ENCODE measurements at regions not wholly inside any gene's neighbourhood (a gene's known extent, or its start where the extent isn't known, plus 50 kb on each side); places are given as distances from the start of the nearest gene placed in this dataset.
A peak's percentile ranks its signal among the peaks of the same experiment; 100 is the strongest.
"Not testable (repeated sequence)": the region's sequence is repeated elsewhere in the genome, so short reads cannot be mapped to it uniquely, and the experiment has no call there.

DNA sequence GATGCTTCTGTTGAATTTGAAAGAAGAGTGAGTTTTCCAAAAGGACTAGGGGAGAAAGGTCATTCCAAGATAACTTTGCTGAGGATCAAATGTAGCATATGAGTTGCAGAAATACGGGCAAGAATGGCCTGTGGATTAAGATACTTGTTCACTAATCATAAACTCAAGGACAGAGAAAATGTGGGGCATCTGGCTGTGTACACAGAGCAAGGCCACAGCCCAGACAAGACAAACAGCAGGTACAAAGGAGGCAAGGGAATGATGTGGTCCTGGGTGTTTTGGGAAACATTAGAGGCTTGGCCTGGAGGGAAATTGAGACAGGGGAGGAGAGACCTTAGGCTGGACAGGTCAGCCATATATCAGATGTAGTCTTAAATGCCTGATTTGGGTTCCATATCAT is 254.8 kb downstream of the TTC32 start:
- DNase-seq (ENCODE audit: extremely low read depth in 1 of 11, low read depth in 9 of 11, low spot score in 4 of 11), result no peak

DNA sequence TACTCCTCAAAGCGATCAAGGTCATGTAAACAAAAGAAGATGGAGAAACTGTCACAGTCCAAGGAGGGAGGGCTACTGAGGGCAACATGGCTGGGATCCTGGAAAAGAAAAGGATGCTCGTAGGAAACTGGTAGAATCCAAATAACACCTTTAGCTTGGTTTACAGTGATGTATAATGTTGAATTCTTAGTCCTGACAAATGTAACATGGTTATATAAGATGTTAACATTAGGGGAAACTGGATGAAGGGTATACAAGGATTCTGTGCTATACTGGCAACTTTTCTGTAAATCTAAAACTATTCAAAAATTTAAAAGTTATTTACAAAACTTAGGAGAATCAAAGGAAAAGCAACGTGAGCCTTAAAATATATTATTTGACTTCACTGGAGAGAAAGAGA is 257.0 kb downstream of the TTC32 start:
- no peak for DNase-seq (ENCODE audit: extremely low read depth in 1 of 11, low read depth in 9 of 11, low spot score in 4 of 11)

DNA sequence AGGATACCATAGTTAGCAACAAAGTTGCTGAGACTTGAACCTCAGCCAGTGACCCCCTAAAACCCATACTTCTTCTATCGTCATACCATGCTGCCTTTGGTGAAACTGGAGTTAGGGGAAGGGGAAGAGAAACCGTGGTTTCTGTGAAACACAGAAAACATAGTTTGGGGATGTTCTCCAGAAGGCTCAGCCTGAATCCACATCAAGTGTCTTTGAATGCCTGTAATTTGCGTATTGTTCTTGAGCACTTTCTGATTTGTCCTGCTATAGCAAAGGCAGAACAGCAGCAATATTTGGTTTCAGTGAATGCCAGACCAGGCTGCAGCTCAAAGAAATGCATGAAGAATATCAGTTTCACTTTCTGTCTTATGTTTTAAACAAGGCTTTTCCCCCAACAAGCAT is 258.7 kb downstream of the TTC32 start:
- DNase-seq (ENCODE audit: extremely low read depth in 1 of 11, low read depth in 9 of 11, low spot score in 4 of 11), result no peak

DNA sequence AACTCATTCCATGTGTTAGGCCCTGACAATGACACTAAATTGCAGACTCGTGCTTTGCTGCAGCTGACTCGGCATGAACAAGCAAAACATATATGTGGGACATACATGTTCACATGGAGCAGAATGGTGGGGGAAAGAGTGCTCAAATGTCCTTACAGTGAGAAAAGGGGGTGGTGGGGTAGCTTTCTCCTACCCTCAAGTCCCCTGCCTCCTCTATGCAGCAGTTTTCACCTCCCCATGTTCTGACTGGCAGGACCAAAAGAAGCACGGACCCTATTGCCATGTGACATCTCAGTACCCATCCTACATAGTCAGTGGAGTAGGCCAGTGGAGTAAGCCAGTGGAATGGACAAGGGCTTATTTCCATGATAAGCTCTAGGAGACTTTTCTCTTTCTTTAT is 259.3 kb downstream of the TTC32 start:
- DNase-seq (ENCODE audit: extremely low read depth in 1 of 11, low read depth in 9 of 11, low spot score in 4 of 11), result no peak

DNA sequence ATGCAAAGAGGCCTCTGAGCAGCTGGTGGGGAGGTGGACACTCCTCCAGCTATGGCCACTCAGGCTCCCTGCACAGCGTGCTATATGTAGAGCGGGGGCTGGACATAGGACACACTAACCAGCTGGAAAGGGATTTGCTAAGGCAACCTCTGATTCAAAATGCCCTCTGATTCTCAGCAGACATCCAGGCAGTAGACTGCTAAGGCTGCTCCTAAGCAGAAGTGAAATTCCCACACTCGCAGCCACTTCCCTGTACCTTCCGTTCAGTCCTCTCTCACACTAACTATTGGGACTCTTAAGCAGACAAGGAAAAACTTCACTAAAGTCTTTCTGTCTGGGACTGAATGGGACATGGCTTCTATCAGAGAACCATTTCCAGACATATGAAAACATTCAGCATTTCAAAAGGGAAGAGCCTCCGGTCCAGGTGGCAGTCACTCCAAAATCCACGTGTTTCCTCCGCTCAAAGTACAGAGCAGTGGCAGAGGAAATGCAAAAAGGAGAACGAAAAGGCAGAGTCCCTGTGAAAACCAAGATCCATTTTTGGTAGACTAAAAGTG is 265.8 kb downstream of the TTC32 start:
- DNase-seq (ENCODE audit: extremely low read depth in 1 of 11, low read depth in 9 of 11, low spot score in 4 of 11), result no peak

DNA sequence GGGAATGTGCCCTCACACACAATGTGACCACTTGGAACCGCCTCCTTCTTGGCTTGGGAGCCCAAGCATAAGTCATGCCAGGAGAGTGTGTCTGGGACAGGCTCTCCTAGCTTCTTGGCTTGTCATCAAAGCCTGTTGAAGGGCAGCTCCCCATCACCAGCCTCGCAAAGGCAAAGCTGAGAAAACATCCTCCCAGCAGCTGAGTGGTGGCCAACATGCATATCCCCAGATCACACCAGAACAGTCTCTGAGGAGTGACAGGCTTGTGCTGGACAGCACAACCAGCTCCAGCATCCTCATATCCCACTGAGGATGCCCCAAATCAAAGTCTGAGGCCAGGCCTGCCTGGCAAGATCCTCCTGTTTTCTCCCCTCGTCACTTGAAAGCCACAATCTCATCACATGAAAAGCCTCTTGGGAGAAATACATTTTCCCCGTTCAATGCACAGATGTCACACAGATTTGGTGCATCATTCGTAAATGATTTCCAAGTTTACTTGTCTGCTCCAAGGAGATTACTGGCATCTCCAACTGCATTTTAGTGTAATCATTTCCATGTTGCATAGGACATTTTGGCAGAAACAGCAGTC is 269.3 kb downstream of the TTC32 start:
- DNase-seq (ENCODE audit: extremely low read depth in 1 of 11, low read depth in 9 of 11, low spot score in 4 of 11), result no peak

DNA sequence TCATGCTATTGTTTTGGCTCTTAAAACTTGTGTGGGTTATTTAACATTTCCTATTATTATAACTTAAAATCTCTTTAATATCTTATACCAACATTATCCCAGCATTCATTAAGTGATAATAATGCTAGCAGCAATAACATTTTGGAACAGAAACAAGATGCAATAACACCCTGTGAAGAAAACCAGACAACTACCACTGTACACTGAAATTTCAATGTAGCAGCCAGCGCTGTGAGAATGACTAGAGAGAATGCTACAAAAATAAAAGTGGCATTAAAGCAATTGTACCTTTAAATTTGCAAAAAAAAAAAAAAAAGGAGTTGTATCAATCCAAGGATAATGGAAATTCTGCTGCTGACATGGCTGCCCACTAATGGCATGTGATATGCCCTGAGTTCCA is 269.9 kb downstream of the TTC32 start:
- DNase-seq (ENCODE audit: extremely low read depth in 1 of 11, low read depth in 9 of 11, low spot score in 4 of 11), result no peak

DNA sequence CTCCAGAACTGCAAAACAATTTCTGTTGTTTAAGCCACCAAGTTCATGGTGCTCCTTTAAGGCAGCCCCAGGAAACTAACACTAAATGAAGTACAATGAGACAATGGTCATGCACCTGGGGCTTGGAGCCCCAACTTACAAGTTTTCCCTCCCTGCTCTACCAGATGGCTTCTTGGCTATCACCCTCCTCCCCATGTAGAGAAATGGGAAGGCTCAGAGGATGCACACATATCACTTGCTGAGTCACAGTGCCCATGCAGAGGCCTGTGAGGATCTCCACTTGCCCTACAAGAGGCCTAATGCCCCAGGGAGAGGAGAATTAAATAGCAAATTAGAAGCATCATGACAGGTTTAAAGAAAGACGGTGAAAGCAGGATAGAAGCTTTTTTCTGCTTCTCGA is 270.9 kb downstream of the TTC32 start:
- no peak for DNase-seq (ENCODE audit: extremely low read depth in 1 of 11, low read depth in 9 of 11, low spot score in 4 of 11)

DNA sequence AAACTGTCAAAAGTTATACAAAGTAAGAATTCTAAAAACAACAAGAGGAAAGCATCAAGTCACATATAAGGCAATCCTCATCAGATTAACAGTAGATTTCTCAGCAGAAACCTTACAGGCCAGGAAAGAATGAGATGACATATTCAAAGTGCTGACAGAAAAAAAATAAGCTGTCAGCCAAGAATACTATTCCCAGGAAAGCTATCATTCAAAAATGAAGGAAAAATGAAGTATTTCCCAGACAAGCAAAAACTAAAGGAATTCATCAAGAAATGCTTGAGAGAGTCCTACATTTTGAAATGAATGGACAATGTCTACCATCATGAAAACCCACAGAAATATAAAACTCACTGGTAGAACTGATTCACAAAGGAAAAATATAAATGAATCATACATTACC is 268.9 kb upstream of the OSR1 start:
- no peak for DNase-seq (ENCODE audit: extremely low read depth in 1 of 11, low read depth in 9 of 11, low spot score in 4 of 11)

DNA sequence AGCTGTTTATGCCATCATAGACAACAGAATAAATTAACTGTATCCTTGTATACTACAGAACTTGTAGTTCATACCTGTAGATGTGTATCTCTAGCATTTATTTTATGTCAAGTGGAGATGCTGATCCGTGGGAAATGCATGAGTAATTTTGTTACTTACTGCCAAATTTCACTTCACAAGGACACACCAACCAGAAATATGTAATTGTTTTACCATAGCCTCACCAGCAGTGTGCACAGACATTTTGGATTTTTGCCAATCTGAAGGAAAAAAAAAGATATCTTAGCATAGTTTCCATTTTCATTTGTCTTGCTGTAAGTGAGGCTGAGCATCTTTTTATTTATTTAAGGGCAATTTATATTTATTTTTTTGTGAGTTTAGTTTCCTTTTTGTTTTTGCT is 265.1 kb upstream of the OSR1 start:
- DNase-seq (ENCODE audit: extremely low read depth in 1 of 11, low read depth in 9 of 11, low spot score in 4 of 11), result no peak

DNA sequence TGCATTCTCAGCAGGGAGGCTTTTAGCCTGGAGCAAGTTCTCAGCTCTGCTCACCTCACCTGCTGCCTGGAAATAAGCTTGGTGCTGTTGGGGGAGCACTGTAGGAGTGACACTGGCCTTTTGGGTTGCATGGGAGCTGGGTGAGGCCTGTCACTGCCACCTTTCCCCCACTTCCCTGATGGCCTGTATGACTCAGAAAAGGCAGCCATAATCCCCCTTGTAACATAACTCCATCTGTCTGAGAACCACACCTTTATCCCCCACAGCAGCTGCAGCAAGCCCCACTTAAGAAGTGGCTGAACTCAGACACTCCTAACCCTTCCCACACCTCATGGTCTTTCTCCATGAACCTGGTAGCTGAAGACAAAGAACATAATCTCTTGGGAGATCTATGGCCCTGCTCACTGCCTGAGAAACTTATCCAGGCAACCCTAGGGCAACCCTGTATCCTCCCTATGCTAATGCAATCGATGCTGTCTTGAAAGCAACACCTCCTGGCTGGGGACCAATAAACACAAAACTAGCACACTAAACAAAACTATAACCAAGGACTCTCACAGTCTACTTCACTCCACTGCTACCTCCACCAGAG is 258.9 kb upstream of the OSR1 start:
- DNase-seq (ENCODE audit: extremely low read depth in 1 of 11, low read depth in 9 of 11, low spot score in 4 of 11), result no peak

DNA sequence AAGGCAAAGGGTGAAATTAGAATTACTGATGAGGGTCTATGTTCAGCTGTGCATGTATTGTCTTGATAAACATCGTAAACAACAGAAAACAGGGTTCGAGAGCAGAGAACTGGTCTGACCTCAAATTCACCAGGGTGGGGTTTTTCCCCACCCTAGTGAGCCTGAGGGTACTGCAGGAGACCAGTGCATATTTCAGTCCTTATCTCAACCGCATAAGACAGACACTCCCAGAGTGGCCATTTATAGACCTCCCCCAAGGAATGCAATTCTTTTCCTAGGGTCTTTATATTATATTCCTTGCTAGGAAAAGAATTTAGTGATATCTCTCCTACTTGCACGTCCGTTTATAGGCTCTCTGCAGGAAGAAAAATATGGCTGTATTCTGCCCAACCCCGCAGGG is 257.0 kb upstream of the OSR1 start:
- not testable (repeated sequence) for DNase-seq (ENCODE audit: extremely low read depth in 1 of 11, low read depth in 9 of 11, low spot score in 4 of 11)

DNA sequence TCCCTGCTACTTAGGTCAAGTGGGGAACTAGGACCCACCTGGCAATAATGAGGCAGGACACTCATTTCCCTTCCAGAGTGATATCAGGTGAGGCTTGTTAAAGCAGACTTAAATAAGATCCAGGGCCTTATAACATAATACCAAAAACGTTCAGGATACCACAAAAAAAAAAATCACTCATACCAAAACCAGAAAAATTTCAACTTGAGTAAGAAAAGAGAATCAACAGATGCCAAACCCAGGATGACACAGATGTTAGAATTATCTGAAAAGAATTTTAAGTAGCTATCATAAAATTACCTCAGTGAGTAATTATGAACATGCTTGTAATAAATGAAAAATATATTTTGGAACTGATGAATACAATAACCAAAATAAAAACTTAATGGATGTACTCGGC is 255.6 kb upstream of the OSR1 start:
- no peak for DNase-seq (ENCODE audit: extremely low read depth in 1 of 11, low read depth in 9 of 11, low spot score in 4 of 11)

DNA sequence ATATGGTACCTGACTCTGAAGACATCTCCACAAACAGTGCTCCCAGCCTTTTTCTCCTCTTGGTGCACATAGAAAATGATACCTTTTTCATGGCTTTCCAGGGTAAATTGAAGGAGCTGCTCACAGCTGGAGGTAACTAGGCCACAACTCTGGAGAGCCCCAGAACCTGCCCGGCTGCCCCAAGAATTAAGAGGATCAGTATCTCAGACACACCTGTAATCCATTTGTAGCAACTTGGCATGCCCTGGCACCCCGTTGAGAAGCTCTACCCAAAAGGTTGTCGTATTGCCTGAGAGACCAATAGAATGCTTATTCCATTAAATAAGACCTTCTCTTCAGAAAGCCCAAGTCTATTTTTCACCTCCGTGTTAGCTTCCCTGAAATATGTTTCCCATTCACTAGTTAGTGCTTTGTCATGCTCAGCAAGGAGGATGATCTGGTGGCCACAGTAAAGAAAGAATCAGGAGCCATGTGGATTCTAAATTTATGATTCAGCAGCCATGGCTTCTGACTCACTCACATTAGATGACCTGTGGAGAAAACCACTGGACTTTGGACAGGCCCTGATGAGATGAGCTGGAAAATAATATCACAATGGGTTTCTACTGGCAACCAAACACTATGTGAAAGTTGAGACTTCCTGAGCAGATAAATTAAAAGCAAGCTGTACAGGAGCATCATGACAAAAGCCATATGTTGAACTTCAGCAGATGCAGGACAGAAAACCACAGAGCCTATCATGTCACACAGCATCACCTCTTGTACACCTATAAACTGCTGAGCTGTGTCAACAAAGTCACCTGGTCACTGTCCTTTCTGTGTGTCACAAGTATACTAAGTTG is 253.3 kb upstream of the OSR1 start:
- peak in 2 of 11 donors; percentile 13 to 34 for DNase-seq (ENCODE audit: extremely low read depth in 1 of 11, low read depth in 9 of 11, low spot score in 4 of 11)

DNA sequence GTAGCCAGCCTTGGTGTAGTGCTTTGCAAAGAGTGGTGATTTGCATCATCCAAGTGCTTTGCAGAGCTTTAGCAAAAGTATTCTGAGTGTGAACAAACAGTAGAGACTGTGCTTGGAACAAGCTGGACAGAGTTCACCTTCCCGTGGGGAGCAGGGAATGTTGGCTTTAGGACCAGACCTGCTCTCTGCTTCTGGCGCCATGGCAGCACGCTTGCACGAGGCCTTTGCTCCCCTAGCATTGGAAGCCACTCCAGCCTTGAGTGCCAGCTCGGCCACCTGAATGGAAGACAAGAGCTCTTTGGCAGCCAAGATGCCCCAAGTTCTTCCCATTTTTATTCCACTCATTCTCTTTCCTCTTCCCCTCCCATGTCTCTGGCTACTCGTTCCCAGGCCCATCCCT is 250.8 kb upstream of the OSR1 start:
- no peak for DNase-seq (ENCODE audit: extremely low read depth in 1 of 11, low read depth in 9 of 11, low spot score in 4 of 11)

DNA sequence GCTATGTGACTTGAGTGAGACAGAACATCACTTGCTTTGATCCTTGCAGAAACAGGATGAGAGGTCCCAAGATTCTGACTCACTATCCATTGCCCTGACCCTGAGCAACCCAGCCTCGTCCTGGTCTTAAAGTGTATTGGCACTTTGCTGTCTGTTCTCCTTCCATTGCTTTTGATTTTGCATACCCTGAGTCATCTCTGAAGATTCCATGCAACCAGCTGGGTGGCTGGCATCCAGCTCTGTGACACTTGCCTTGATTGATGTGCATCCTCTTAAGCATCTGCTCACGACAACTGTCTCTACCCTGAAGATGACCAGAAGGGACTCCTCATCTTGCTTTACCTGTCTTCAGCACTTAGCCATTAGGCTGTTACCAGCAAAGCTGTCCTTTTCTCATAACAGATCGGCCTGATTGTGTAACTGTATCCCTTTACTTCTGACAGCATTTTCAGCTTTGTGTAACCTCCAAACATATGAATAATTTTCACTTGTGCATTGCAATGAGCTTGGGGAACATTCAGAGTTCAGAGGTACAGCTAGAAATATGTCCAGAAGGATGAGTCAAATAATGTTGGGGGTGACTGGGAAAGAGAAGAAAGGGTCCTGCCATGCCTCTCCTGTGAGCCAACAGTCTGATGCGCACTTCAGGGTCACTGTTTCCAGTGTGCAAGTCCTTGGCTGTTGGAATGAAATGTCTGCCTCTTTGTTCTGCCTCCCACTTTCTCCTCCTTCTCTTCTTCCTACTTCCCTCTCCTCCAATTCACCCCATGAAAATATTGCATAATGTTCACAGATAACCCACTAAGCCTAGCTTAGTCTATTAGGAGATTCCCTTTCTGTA is 249.7 kb upstream of the OSR1 start:
- DNase-seq (ENCODE audit: extremely low read depth in 1 of 11, low read depth in 9 of 11, low spot score in 4 of 11), result no peak

DNA sequence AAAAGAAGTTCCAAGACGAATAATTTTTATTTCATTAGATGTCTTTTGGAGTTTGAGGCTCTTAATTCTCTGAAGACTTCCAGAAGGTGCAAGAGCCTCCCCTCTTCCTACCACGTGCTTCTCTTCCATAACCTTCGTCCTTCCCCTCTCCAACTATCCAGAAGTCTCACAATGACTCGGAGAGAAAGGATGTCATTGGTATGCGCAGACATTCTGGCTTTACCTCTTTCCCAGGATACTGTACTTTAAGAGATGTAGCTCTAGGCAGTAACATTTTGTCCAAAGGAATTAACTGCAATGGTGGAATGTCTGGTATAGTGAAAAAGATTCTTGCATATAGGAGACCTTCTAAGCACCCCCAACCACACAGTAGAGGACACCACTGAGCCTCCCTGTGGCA is 249.0 kb upstream of the OSR1 start:
- DNase-seq (ENCODE audit: extremely low read depth in 1 of 11, low read depth in 9 of 11, low spot score in 4 of 11), result no peak

DNA sequence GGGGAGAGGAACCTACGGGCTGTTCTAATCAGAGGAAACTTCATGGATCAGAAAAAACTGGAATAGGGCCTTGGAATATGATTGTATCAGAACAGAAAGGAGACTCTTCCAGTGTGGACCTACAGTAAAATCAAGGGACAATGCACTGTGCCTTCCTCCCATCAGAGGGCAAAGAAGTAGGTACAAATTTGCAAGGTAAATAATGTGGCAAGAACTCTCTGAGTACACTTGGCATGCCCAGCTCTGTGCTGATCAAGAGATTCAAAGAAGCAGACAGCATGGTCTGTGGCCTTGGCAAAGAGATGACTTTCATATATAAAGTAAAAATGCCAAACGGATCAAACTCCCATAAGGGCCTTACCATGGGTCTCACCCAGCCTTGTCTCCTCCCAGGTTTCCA is 242.6 kb upstream of the OSR1 start:
- no peak for DNase-seq (ENCODE audit: extremely low read depth in 1 of 11, low read depth in 9 of 11, low spot score in 4 of 11)

DNA sequence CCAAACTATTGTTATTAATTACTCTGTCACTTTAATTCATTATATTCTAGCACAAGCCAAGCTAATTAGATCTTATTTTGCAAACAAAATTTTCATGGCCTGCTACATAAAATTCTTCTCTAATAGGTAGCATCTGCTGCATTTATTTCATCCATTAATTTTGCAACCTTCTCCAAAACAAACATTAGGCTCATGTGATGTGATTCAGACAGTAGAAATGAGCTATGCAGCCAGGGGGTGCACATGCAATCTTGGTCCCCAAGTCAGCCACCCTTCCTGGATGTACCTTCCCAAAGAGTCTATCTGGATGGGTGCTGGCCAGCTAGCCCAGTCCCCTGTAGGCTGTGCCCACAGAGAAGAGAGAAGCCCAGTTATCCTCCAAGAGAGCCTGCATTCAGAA is 242.1 kb upstream of the OSR1 start:
- no peak for DNase-seq (ENCODE audit: extremely low read depth in 1 of 11, low read depth in 9 of 11, low spot score in 4 of 11)

DNA sequence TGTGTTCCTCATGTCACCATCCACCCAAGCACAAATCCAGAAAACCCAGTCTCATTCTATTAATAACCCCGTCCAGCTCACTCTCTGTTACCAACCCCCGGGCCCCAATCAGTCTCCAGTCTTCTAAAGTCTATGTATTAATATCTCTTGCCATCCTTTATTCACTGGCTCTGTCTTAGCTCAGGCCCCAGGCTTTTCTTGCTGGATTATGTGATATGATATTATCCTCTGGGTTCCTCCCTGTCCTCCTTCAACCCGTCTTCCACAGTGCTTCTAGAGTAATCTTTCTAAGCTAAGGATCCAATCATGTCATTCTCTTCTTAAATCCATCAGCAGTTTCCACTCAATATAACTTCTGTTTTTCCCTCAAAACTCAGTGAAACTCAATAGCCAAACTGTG is 240.5 kb upstream of the OSR1 start:
- DNase-seq (ENCODE audit: extremely low read depth in 1 of 11, low read depth in 9 of 11, low spot score in 4 of 11), result no peak
